ENCODE measurements at regions not wholly inside any gene's neighbourhood (a gene's known extent, or its start where the extent isn't known, plus 50 kb on each side); places are given as distances from the start of the nearest gene placed in this dataset.
"Not testable (repeated sequence)": the region's sequence is repeated elsewhere in the genome, so short reads cannot be mapped to it uniquely, and the experiment has no call there.

DNA sequence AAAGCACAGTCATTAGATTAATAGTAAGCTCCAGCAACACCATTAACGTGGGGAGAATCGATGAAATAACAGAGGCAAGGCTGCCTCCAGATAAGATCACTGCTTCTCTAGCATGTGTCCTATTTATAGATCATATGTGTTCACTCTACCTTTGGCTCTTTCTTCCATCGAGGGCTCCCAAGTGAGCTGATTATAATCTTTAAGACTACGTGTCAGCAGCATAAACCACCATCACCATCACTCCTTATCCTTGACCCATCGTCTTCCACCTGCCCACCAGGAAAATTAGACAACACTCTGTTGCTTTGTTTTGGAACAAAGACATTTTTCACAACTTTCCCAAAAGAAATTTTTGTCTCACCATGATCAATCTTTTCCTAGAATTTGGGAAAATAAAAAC is 71.2 kb upstream of the CARD11 start:
- peaks cover 23% of the 10 kb centered on the region for H3K27me3 Mint-ChIP-seq
- no peak overlapping the region for H3K27ac Mint-ChIP-seq
- peaks cover 3% of the 10 kb centered on the region for H3K4me1 Mint-ChIP-seq (ENCODE audit: unreplicated experiment)
- H3K36me3 Mint-ChIP-seq, result no peaks in the 10 kb centered on the region
- DNase-seq (ENCODE audit: extremely low spot score, unreplicated experiment), result no peak
- TF ChIP-seq, protein P1, sequence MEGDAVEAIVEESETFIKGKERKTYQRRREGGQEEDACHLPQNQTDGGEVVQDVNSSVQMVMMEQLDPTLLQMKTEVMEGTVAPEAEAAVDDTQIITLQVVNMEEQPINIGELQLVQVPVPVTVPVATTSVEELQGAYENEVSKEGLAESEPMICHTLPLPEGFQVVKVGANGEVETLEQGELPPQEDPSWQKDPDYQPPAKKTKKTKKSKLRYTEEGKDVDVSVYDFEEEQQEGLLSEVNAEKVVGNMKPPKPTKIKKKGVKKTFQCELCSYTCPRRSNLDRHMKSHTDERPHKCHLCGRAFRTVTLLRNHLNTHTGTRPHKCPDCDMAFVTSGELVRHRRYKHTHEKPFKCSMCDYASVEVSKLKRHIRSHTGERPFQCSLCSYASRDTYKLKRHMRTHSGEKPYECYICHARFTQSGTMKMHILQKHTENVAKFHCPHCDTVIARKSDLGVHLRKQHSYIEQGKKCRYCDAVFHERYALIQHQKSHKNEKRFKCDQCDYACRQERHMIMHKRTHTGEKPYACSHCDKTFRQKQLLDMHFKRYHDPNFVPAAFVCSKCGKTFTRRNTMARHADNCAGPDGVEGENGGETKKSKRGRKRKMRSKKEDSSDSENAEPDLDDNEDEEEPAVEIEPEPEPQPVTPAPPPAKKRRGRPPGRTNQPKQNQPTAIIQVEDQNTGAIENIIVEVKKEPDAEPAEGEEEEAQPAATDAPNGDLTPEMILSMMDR (conservative IDR thresholded peaks at IDR 0.05), result no peak
- H3K4me3 Mint-ChIP-seq, result no peak overlapping the region
- peaks cover 8% of the 10 kb centered on the region for H3K9me3 Mint-ChIP-seq

DNA sequence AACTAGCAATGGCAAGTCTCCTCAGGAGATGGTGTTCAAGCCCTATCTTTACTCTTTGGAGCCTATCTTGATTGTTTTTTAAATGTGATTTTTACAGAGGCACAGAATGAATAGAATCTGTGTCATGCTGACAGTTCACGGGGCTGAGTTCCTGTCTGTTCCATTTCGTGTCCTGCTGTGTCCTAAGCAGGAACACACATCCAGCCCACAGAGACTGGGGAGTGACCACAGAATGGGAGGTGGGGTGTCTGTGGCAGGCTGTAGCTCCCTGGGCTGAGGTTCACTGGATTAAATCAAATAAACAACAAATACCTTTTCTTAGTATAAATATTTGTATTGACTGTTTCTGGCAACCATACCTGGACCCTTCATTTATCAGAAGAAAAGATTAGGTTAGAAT is 73.4 kb upstream of the CARD11 start:
- Mint-ChIP-seq H3K4me1 (ENCODE audit: unreplicated experiment) (peaks cover 2% of the 10 kb centered on the region), H3K27ac (no peak overlapping the region), H3K27me3 (peaks cover 28% of the 10 kb centered on the region), H3K4me3 (no peak overlapping the region), H3K36me3 (no peaks in the 10 kb centered on the region), H3K9me3 (peaks cover 13% of the 10 kb centered on the region)
- TF ChIP-seq, protein P1 (conservative IDR thresholded peaks at IDR 0.05), result no peak
- DNase-seq (ENCODE audit: extremely low spot score, unreplicated experiment), result no peak

DNA sequence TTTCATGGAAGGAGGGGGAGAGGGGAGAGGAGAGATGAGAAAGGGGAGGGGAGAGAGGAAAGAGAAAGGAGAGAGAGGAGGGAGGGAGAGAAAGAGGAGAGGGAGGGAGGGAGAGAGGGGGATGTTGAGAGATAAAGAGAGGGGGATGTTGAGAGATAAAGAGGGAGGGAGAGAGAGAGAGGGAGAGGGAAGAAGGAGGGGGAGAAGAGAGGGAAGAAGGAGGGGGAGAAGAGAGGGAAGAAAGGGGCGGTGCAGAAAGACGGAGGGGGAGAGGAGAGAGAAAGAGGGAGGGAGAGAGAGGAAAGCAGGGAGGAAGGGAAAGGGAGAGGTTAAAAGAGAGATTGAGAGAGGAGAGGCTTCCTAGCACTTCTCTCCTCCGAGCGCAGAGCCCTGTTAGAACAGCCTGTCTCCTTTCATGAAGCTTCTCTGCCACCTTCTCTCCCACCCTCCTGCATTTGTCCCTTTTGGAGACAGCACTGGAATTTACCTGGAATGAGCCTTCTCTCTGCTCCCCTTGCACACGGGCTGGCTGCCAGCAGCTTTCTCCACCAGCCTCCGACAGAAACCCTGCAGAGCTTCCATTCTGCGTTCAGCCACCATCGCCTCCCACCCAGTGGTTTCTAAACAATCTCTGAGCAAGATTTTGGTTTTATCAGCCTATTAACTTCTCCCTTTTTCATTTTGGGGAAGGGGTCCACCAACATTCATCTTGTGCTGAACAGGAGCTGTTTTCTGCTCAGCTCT is 74.0 kb upstream of the CARD11 start:
- H3K27ac Mint-ChIP-seq, result no peak overlapping the region
- H3K4me3 Mint-ChIP-seq, result no peak overlapping the region
- TF ChIP-seq, protein P1 (conservative IDR thresholded peaks at IDR 0.05), result no peak

DNA sequence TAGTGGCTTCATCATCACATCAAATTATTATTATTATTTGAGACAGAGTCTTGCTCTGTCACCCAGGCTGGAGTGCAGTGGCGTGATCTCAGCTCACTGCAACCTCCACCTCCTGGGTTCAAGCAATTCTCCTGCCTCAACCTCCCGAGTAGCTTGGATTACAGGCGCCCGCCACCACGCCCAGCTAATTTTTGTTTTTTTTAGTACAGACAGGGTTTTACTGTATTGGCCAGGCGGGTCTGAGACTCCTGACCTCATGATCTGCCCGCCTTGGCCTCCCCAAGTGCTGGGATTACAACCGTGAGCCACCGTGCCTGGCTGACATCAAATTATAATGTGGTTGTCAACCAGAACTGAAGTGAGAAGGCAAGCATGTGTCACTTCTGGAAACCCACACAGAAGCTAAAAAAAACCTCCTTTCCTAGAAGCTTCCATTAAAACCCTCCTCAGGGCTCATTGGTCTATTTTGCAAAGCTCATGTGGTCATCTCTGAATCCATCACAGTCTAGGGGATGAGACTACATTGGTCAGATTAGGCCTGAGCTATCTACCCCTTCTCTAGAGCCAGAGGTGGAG is 75.8 kb upstream of the CARD11 start:
- Mint-ChIP-seq H3K9me3 (peaks cover 11% of the 10 kb centered on the region), H3K27me3 (peaks cover 28% of the 10 kb centered on the region)
- DNase-seq (ENCODE audit: extremely low spot score, unreplicated experiment); H3K36me3 Mint-ChIP-seq; H3K4me1 Mint-ChIP-seq (ENCODE audit: unreplicated experiment); H3K4me3 Mint-ChIP-seq; H3K27ac Mint-ChIP-seq: not testable (repeated sequence)

More for the DNA sequence above, 74.0 kb upstream of the CARD11 start:
- DNase-seq (ENCODE audit: extremely low spot score, unreplicated experiment), result no peak
- H3K27me3 Mint-ChIP-seq, result peaks cover 28% of the 10 kb centered on the region
- H3K9me3 Mint-ChIP-seq, result peaks cover 13% of the 10 kb centered on the region
- no peaks in the 10 kb centered on the region for H3K4me1 Mint-ChIP-seq (ENCODE audit: unreplicated experiment)
- H3K36me3 Mint-ChIP-seq, result no peaks in the 10 kb centered on the region

DNA sequence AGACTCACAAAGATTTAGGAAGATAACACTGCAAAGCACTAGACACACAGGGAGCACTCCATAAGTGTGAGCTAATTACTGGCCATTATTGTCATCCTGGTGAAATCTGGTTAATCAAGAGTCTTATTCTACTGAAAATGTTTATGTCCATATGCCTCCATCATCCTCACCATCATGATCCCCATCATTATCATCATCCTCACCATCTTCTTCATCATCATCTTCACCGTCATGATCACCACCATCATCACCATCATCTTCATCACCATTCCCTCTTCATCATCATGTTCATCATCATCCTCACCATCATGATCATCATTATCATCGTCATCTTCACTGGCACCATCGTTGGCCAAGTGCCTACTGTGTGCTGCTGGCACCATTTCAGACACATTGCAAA is 76.3 kb upstream of the CARD11 start:
- H3K27ac Mint-ChIP-seq, result no peak overlapping the region
- H3K4me3 Mint-ChIP-seq, result no peak overlapping the region
- peaks cover 6% of the 10 kb centered on the region for H3K9me3 Mint-ChIP-seq
- peaks cover 28% of the 10 kb centered on the region for H3K27me3 Mint-ChIP-seq
- DNase-seq (ENCODE audit: extremely low spot score, unreplicated experiment), result no peak
- H3K36me3 Mint-ChIP-seq, result no peaks in the 10 kb centered on the region
- TF ChIP-seq, protein P1 (conservative IDR thresholded peaks at IDR 0.05), result no peak
- no peaks in the 10 kb centered on the region for H3K4me1 Mint-ChIP-seq (ENCODE audit: unreplicated experiment)

DNA sequence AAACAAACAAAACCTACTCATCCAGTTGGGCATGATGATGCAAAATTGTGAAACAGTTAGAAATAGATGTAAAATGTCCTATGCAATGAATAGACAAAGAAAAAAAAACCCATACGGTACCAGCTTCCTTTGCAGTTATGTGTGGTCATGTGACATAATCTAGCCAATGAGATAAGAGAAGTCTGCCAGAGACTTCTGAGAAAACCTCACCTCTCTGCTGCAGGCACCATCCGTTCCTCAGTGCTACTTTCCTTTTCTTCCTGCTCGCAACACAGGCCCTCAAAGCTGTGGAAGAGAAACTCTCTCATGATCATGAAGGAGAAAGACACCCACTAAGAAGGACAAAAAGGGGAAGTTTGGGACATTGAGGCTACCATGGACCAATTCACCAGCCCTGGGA is 76.8 kb upstream of the CARD11 start:
- H3K9me3 Mint-ChIP-seq, result peaks cover 6% of the 10 kb centered on the region
- no peaks in the 10 kb centered on the region for H3K4me1 Mint-ChIP-seq (ENCODE audit: unreplicated experiment)
- TF ChIP-seq, protein P1 (conservative IDR thresholded peaks at IDR 0.05), result no peak
- H3K4me3 Mint-ChIP-seq, result no peak overlapping the region
- no peak overlapping the region for H3K27ac Mint-ChIP-seq
- H3K27me3 Mint-ChIP-seq, result peaks cover 24% of the 10 kb centered on the region
- no peaks in the 10 kb centered on the region for H3K36me3 Mint-ChIP-seq
- no peak for DNase-seq (ENCODE audit: extremely low spot score, unreplicated experiment)
